ENCODE measurements at regions not wholly inside any gene's neighbourhood (a gene's known extent, or its start where the extent isn't known, plus 50 kb on each side); places are given as distances from the start of the nearest gene placed in this dataset.
A peak's percentile ranks its signal among the peaks of the same experiment; 100 is the strongest.

DNA sequence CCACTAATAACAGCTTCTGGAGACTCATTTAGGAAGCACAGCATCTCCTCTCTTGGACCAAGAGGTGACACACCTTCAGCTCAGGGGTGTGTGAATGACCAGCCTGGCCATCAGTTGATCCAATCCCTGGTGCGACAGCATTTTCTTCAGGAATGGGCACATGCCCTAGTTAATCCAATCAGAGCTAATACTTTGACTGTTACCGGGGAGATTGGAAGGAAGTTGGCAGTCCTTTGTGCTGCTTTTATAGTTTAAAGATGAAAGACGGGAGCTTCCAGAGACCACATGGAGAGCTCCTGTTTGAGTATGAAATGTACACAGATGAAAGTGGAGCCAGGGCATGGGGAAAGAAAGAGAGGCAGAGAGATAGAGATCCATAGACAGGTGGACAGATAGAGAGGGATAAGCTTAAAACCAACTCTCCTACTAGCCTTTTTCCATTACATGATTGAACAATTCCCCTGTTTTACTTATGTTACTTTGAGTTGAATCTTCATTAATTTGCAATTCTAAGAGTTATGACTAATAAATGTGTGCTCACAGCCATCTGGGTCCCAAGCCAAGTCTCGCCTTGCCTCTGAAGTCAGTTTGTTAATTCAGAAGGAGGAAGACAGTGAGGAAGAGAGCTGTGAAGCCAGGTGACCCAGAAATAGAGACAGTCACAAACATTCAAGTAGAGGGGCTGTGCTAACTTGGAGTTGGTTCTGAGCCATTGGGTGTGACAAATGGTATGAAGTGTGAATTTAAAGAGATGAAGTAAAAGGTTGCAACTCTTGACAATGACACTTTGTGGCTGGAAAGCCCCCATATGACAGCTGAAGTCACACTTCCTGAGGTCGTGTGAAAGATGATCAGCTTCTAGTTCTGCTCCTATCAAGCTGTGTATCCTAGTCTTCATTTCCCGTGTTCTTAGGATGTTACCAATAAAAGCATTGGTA is 120.0 kb upstream of the GOT2 start (continued):
- TF ChIP-seq JUNB (IDR thresholded peaks at IDR 0.05): no peak
- peak; percentile 39 to 77; a peak in 3 of 4 replicates for TF ChIP-seq BHLHE40 (IDR thresholded peaks at IDR 0.05; ENCODE audit: borderline replicate concordance in 1 of 2, low read depth in 2 of 2, low read length in 1 of 2)
- peak; percentile 57 for TF ChIP-seq CREB1 (IDR thresholded peaks at IDR 0.05; ENCODE audit: low read depth)
- TF ChIP-seq, protein P1, sequence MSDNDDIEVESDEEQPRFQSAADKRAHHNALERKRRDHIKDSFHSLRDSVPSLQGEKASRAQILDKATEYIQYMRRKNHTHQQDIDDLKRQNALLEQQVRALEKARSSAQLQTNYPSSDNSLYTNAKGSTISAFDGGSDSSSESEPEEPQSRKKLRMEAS (IDR thresholded peaks at IDR 0.05; ENCODE audit: low read depth, low read length): no peak
- no peak for TF ChIP-seq IRF5 (IDR thresholded peaks at IDR 0.05; ENCODE audit: borderline replicate concordance)
- no peak for TF ChIP-seq MTA3 (IDR thresholded peaks at IDR 0.05; ENCODE audit: borderline replicate concordance, low read length)
- TF ChIP-seq YY1 (IDR thresholded peaks at IDR 0.05; ENCODE audit: low read depth, low read length): no peak
- peak in 1 of 2 experiments; percentile 48; a peak in 1 of 4 replicates for TF ChIP-seq EP300 (IDR thresholded peaks at IDR 0.05; ENCODE audit: borderline replicate concordance in 1 of 2, control insufficient read depth in 1 of 2, low read depth in 2 of 2, low read length in 2 of 2)
- TF ChIP-seq ZBED1 (IDR thresholded peaks at IDR 0.05; ENCODE audit: borderline replicate concordance): no peak
- TF ChIP-seq PAX5 (IDR thresholded peaks at IDR 0.05; ENCODE audit: borderline replicate concordance, low read depth, low read length): no peak
- TF ChIP-seq FOXM1 (IDR thresholded peaks at IDR 0.05; ENCODE audit: low read depth, low read length): peak; percentile 60; the same call in 1 of the 2 replicates
- peak; percentile 54 for TF ChIP-seq PKNOX1 (IDR thresholded peaks at IDR 0.05)
- no peak for TF ChIP-seq CEBPB (IDR thresholded peaks at IDR 0.05; ENCODE audit: borderline replicate concordance in 1 of 2, low read depth in 2 of 2, low read length in 2 of 2)
- no peak for TF ChIP-seq HDGF (IDR thresholded peaks at IDR 0.05)
- TF ChIP-seq, protein P2, sequence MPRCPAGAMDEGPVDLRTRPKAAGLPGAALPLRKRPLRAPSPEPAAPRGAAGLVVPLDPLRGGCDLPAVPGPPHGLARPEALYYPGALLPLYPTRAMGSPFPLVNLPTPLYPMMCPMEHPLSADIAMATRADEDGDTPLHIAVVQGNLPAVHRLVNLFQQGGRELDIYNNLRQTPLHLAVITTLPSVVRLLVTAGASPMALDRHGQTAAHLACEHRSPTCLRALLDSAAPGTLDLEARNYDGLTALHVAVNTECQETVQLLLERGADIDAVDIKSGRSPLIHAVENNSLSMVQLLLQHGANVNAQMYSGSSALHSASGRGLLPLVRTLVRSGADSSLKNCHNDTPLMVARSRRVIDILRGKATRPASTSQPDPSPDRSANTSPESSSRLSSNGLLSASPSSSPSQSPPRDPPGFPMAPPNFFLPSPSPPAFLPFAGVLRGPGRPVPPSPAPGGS (IDR thresholded peaks at IDR 0.05; ENCODE audit: borderline replicate concordance, insufficient read depth, low read depth, low read length, poor library complexity, severe bottlenecking): no peak
- TF ChIP-seq RFX5 (IDR thresholded peaks at IDR 0.05; ENCODE audit: low read depth, low read length): peak; percentile 89
- TF ChIP-seq CREM (IDR thresholded peaks at IDR 0.05; ENCODE audit: low read depth): peak; percentile 25; the same call in 1 of the 2 replicates
- TF ChIP-seq ZNF622 (IDR thresholded peaks at IDR 0.05): no peak
- TF ChIP-seq CHD2 (IDR thresholded peaks at IDR 0.05; ENCODE audit: borderline replicate concordance, low read depth, low read length): no peak
- 0 out of 2 replicates have a peak, but pooled peaks have one; percentile 62 for TF ChIP-seq CBX5 (IDR thresholded peaks at IDR 0.05; ENCODE audit: low read depth)
- peak; percentile 68 for TF ChIP-seq RAD51 (IDR thresholded peaks at IDR 0.05)
- TF ChIP-seq NR2C1 (IDR thresholded peaks at IDR 0.05): no peak
- TF ChIP-seq RUNX3 (IDR thresholded peaks at IDR 0.05; ENCODE audit: low read length): peak; percentile 63
